HK-2 (cell line): ENCODE measurements at regions not wholly inside any gene's neighbourhood (a gene's known extent, or its start where the extent isn't known, plus 50 kb on each side); places are given as distances from the start of the nearest gene placed in this dataset.
A peak's percentile ranks its signal among the peaks of the same experiment; 100 is the strongest.

ENCODE experiments used
- DNase-seq: peaks from one replicate; pipeline ENCODE4 v3.0.0-alpha.2; 2018; ENCODE audit not compliant: unreplicated experiment

- DNase-seq: no peak
These were observed 552.3 kb upstream of the JARID2 start for GRCh38 chr6:14693301-14694192.

- no peak for DNase-seq
These were observed 551.6 kb upstream of the JARID2 start for GRCh38 chr6:14694308-14694707.

DNA sequence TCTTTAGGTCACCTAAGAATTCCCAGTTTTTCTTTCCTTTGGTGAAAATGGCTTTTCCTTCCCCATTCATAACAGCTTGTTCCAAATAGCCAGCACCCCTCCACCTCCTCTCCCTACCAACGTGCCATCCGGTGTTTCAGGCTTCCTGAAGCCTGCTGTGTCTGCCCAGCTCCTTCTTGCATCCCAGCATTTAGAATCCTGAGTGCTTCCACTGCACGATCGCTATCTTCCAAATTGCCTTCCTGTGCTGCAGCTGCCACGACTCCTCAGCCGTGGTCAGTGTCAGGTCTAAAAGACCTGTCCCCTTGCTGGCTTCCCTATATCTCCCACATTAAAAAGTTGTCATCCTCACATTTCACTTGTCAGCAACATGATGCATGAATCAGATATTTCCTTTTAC lies 550.3 kb upstream of the JARID2 start:
- DNase-seq: no peak

DNA sequence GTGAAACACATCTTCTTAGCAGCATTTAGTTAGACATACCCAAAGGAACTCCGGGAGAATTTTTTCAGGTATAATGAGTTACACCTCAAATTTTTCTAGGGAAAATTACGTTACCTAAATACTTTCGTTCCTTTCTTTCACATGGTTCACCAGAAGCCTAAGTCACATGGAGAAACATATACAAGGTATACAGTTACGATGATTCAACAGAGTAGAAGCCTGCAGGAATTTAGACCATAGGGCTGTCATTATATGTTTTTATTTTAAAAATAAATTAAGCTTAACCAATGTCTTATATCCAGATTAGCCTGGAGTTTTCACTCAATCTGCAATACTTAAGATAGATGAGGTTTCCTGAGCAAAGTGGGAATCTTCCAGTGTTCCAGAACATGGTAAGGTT lies 549.5 kb upstream of the JARID2 start:
- no peak for DNase-seq

DNA sequence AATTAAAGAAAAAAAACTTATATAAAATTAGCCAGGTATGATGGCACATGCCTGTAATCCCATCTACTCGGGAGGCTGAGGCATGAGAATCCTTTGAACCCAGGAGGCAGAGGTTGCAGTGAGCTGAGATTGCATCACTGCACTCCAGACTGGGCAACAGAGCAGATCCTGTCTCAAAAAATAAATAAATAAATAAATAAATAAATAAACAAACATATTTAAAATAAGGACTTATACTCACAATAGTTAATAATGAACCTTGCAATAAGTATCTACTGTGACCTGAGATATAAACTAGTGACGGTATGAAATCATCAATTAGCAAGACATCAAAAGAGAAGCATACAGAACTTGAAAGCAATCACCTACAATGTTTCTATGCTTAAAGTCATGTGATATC lies 548.4 kb upstream of the JARID2 start:
- no peak for DNase-seq

GRCh38 chr6:14699803-14700601 lies 545.9 kb upstream of the JARID2 start:
- no peak for DNase-seq

- no peak for DNase-seq
These were observed 543.9 kb upstream of the JARID2 start for GRCh38 chr6:14701946-14702345.

GRCh38 chr6:14702678-14703077 lies 543.2 kb upstream of the JARID2 start:
- DNase-seq: no peak

GRCh38 chr6:14703586-14703985 lies 542.3 kb upstream of the JARID2 start:
- no peak for DNase-seq

DNA sequence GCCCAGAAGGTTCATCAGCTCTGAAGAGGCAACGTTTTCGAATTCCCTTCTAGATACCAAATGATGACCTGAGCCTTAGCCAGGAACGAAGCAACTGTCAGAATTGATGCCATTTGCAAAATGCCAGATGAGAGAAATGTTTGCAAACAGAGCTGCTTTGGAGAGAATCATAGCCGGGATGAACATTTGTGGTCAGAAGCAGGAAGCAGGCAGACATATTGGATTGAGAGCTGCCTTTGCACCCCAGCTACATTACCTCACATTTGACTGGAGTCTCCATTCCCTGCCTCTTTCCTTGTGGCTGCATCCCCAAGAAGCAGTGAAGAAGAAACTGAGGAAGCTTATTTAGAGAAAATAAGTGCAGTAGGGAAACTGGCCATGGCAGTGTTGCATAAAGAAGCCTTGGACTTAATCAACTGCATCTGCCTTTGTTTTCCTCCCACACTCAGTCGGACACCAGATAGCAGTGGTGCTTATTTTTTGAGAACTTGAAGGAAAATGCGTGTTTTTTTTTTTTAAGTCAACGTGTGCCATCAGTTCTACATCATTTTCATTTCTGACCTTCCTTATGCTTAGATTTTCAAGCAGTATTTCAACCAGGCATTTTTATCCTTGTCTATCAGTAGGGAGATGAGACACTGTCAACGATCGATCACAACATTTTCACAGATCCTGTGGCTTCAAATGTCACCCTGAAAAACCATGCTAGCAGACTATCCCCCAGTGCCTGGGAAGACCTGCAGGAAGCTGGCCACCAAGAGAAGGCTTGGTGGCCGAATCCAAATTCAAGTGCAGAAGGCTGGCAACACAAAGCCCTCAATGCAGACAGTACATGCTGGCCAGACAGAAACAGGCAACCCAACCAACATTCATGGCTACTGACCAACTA lies 541.2 kb upstream of the JARID2 start:
- no peak for DNase-seq

GRCh38 chr6:14705841-14706377 lies 540.0 kb upstream of the JARID2 start:
- no peak for DNase-seq

GRCh38 chr6:14706378-14706929 lies 539.4 kb upstream of the JARID2 start:
- DNase-seq: peak; percentile 82

DNA sequence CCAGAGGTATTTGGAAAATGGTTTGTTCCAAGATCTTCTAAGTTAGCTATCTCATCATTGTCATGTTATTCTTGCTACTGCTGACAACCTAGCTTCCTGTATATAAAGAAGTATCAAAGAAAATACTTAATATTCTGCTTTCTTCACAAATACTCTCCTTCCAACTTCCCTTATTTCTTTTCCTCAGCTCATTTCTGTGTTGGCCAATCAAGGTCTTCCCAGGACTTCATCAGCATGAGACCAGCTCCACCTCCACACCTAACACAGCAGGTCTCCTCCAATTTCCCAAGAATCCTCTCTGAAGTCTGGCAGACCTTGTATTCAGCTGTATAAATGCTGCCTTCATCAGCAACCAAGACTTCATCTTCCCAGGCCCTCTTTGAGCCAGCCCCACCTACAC lies 538.6 kb upstream of the JARID2 start:
- DNase-seq: no peak

- DNase-seq: no peak
These were observed 537.9 kb upstream of the JARID2 start for GRCh38 chr6:14707971-14708465.

DNA sequence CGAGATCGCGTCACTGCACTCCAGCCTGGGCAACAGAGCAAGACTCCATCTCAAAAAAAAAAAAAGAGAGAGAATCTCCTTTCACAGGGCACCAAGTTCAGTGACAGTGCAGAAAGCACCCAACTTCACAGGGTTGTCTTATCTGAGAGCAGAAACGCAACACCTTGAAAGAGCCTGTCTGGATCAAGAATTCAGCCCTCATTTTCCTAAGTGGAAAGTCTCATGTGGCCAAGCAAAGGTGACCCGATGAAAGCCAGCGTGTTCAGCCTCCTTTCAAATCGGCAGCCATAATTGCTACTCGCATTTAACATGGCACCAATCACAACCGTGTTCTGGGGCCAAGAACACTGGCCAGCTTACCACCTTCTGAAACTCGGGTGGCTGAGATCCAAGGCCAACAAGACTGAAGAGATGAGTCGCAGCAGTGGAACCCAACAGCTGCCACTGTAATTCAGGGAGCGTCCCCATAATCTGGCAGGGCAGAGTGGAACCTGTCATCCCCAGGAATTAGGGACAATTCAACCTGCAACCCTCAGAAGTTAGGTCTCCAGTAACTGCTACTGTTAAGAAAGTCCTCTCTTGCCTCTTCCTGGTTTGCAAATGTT lies 536.7 kb upstream of the JARID2 start:
- DNase-seq: no peak

GRCh38 chr6:14709900-14710299 lies 536.0 kb upstream of the JARID2 start:
- no peak for DNase-seq

GRCh38 chr6:14710421-14710820 lies 535.4 kb upstream of the JARID2 start:
- no peak for DNase-seq

GRCh38 chr6:14711056-14711703 lies 534.7 kb upstream of the JARID2 start:
- DNase-seq: peak; percentile 46

DNA sequence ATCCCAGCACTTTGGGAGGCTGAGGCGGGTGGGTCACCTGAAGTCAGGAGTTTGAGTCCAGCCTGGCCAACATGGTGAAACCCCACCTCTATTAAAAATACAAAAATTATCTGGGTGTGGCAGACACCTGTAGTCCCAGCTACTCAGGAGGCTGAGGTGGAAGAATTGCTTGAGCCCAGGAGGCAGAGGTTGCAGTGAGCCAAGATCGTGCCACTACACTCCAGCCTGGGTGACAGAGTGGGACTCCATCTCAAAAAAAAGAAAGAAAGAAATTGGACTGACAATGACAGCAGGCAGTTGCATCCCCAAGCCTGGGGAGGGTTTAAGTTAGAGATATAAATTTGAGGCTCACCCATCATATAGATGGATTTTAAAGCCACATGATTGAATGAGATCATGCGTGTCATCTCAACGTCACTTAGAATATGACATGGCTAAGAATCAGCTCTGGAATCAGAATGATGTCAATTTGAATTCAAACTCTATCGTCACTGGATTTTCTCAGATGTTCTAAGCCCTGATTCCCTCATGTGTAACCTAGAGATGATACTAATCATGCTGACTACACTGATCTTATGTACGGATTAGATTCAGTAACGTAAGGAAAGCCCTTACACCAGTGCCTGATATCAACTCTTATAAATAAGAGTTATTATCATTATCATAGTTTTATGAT lies 534.0 kb upstream of the JARID2 start:
- DNase-seq: no peak
